ENCODE measurements at regions not wholly inside any gene's neighbourhood (a gene's known extent, or its start where the extent isn't known, plus 50 kb on each side); places are given as distances from the start of the nearest gene placed in this dataset.

DNA sequence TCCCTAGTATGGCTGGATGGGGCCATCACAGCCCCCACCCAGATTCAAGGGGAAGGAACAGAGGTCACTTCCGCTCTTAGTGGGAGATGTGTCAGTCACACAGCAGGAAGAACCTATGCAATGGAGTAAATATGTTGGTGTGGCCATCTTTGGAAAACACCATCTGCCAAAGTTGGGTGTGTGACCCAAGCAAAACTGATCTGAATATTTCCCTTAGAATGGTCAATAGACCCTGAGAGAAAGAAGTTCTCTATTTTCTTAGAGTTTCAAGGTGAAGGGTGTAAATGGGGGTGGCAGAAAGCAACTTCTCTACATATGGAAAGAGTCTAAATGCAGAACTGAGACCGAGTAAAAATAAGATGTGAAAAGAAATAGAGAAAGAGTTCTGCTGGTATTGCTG lies 212.7 kb downstream of the ESM1 start:
- no peak for DNase-seq

DNA sequence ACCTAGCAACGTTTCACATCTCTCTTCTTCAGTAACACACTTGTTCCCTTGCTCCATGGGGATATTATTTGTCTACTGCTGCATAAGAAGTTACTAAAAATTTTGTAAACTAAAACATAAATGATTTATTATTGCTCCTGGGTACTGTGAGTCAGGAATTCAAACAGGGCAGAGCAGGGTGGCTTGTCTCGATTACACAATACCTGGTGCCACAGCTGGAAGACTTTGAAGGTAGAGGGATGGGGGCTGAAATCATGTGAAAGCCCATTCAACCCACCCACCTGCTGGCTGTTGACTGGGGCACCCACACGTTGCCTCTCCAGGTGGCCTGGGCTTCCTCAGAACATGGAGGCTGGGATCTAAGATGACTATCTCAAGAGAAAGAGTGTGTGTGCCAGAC lies 213.2 kb downstream of the ESM1 start:
- no peak for DNase-seq

DNA sequence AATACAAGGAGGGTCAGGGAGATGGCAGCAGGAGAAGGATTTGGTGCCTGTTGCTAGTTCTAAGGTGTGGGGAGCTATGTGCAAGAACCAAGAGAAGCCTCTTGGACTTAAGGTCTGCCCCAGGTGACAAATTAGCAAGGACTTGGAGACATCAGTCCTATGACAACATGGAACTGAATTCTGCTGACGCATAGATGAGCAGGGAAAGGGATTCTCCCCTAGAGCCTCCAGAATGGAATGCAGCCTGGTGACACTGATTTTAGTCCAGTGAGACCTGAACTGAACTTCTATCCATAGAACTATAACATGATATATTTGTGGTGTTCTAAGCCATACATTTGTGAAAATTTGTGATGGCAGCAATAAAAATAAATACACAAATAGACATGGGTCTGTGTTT lies 215.6 kb downstream of the ESM1 start:
- DNase-seq, result no peak

DNA sequence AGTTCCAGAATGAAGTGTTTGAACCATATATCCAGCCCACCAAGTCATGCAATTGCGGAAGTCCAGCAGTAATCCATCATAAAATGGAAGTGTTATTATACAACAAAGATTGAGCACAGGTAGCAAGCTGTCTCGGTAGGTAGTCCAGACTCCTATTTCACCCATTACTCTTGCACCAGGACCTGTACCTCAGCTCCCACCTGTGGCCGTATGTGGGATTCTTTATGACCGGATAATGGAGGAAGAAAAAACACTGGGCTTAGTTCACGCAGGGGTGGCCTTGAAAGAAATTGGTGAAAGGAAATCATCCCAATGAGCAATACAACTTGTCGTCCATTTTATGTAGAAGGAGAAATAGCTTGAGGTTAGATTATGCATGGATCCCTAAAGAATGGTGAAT lies 216.3 kb downstream of the ESM1 start:
- DNase-seq, result no peak

DNA sequence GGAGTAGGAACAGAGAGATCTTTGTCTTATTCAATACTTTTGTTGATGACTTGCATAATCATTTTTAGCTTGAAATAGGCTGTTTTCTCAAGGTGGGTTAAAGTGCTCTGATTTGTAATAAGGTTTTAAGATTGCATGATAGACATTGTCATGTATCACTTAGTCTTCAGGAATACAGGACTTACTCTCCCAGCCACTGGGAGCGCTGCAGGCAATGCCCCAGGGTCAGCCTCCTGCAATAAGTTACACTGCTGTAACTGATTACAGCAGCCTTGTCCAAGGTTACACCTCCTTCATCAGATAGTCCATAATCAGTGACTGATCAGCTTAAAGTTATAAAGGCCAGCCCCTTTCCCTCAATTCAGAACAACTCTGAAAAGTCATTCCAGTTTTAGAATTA lies 218.6 kb downstream of the ESM1 start:
- DNase-seq, result no peak

DNA sequence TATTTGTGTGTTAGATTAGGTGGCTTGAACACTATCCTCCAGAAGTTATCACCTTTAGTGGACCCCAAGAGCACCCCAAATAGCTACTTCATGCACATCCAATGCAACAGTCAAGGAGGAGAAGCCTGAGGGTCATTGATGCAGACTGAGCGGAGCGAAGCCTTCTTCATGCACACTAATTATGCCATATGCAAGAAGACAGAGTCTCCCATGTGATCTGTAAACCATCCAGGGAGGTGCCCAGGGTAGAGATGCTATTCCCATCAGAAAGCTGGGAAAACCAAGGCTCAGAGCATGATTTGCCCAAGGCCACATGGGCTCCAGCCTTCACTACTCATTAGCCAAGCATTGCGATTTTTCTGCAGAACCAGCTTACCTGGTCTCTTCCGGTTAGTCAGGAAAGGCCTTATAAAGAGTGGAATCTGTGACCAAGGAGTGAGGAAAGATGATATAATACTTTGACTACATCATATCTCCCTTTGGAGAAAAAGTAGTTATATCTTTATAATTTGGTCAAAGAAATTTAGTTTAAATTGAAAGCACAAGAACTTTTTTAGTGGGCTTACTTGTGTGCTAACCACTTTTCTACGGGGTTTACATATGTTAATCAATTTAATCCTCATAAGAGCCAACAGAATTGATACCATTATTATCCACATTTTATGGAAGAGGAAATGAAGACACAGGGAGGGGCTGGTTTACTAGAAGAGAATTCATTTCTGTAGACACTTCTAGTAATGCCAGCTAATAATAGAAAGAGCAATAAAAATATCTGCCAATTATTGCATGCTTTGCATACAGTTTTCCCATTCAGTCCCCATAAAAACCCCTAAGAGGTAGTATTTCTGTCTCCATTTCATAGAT lies 220.0 kb downstream of the ESM1 start:
- no peak for DNase-seq

GRCh38 chr5:54764102-54765090 lies 221.0 kb downstream of the ESM1 start:
- no peak for DNase-seq

DNA sequence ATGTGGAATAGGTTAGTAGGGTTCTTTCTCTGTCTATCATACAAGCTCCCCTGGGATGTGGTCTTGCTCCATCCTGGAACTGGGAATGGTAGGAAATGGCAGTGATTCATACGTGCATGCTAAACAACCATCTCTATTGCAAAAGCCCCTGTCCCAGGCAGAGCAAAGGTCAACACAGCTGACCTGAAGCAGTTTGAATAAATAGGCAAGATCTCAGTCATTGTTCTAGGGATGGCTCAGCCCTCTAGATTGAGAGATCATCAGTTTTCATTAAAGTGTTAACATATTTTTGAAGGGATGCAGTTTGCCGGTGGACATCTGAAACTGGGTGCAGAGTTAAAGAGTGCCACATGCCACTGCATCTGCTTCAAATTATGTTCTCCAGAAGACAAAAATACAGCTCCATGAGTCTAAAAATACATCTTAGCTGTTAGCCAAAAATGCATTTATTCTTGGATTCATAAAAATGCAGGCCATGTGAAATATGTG lies 224.1 kb downstream of the ESM1 start:
- DNase-seq, result no peak

DNA sequence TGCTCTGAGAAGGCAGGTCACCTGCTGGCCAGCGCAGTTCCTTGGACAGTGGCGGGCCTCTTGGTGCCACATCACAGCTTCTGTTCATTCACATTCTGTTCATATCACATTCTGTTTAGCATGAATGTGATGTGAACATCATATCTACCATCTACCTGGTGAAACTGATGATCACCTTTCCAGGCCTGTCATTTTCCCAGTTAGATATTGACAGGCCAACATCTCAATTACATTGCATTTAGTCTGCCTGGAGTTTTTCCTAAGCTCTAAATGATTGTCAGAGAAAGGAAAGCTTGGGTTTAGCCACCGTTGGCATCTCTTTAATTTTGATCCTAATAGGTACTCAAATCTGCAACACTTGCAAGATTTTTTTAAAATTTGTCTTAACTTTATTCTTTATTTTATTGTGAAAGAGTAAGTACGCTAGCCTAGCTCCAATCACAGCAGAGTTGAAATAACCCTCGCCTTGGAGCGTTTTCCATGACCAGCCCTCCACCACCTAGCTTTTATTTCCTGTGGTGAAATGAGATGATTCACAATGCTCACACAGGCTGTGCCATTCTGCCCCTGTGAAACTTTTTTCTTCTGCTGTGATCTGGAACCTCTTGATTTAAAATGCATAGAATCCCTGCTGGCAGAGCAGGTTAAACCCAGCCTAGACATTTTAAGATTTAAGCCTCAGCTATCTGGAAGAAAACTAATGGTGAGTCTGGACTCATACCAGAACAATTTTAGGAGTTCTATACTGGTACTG lies 225.0 kb downstream of the ESM1 start:
- DNase-seq, result no peak

DNA sequence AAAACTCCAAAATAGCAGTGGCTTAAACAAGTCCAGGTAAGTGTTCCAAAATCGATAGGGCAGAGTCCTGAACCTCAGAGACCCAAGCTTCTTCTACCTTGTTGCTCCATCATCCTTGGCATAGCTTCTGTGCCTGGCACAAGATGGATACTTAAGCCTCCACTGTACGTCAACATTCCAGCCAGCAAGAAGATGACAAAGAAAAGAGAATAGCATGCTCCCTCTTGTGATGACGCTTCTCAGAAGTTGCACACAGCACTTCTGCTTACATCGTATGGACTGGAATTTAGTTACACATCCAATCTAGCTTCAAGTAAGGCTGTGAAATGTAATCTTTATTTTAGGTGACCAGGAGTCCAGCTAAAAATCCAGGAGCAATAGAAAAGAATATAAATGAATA lies 227.4 kb downstream of the ESM1 start:
- no peak for DNase-seq

DNA sequence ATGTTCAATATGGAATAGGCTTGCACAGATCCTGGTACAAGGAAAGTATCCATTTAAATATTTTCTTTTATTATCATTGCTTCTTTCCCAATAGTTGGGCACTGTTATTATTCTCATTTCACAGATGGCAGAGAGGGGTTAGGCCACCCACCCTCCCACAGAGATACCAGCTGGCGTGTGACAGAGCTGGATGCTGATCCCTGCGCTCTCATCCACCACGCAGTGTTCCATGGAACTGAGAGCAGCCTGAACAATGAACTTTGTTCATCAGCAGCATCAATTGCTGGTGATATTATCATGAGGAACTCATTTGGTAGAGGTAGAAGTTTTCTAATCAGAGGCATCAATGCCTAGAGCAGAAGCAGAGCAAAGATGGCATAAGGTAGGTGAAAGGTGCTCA lies 227.9 kb downstream of the ESM1 start:
- peak in 8 of 58 donors; percentile 3 to 24 (median 14) for DNase-seq

GRCh38 chr5:54756796-54757402 lies 228.5 kb downstream of the ESM1 start:
- DNase-seq, result no peak

- no peak for DNase-seq
Observed at GRCh38 chr5:54756301-54756700, 229.1 kb downstream of the ESM1 start.

DNA sequence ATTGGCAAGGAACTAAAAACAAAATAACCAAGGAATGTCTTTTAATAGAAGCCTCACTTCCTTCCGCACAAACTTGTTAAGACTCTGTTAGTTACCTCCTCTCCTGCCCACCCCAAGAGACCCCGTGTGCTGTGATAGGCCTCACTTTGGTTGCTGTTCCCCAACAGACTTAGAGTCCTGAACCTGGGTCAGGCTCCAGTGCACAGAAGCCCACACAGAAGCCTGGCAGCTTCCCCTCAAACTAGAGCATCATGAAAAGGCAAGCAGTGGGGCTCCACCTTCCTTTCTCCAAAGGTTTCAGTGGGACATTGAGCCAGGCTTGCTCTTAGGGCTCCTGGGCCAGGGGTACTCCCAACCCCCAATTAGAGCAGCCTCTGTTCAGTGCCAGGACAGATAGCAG lies 230.5 kb downstream of the ESM1 start:
- DNase-seq, result no peak

GRCh38 chr5:54754420-54754819 lies 231.0 kb downstream of the ESM1 start:
- no peak for DNase-seq

- no peak for DNase-seq
Observed at GRCh38 chr5:54753753-54754152, 231.6 kb downstream of the ESM1 start.

DNA sequence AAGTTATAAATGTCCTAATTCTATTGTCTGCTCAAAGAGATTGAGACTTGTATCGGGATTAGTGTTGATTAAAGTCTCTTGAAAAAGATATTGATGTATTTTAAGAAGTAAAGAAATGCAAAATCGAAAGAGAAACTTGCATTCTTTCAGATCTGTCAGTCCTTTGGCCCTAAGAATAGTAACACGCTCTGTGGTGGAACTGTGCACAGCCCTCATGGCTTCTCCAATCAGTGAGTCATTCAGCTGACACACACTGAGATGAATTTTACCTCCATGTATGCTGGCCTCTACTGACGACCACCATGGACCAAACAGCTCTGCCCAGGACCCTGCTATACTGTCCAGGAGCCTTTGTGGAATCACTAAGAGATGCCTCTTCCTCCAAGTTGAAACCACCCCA lies 232.4 kb downstream of the ESM1 start:
- DNase-seq, result no peak

DNA sequence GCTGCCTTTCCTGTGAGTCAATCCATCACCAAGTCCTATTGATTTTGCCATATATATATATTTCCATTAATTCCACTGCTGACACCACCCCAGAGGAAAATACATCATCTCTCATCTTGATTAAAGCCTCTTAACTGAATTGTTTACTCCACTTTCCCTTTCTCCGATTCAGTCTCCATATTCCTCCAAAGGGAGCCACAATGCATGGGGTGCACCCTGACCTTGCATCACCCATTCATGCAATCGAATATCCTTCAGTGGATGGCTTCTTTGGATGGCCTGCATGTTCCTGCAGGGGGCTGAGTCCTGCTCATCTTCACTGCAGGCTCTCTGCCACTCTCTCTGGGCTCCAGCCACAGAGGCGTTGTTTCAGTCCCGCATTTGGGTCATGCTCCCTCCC lies 231.0 kb downstream of the SNX18 start:
- no peak for DNase-seq

- DNase-seq, result no peak
Observed at GRCh38 chr5:54746777-54747398, 229.3 kb downstream of the SNX18 start.

- no peak for DNase-seq
Observed at GRCh38 chr5:54746346-54746745, 228.8 kb downstream of the SNX18 start.
